Chondrocyte (in vitro differentiated cells): ENCODE measurements at regions not wholly inside any gene's neighbourhood (a gene's known extent, or its start where the extent isn't known, plus 50 kb on each side); places are given as distances from the start of the nearest gene placed in this dataset.

Experiments
- DNase-seq: peaks from one replicate; pipeline ENCODE4 v3.0.0; 2021; ENCODE audit warnings: mixed read lengths, low spot score
- H3K27ac Mint-ChIP-seq: one replicate; pipeline ENCODE4 v1.8.0; 2021; ENCODE audit warnings: mild to moderate bottlenecking, moderate library complexity, mixed read lengths; ENCODE audit not compliant: unreplicated experiment
- H3K27me3 Mint-ChIP-seq: 2 replicates; pipeline ENCODE4 v1.8.0; 2021; ENCODE audit warnings: low read depth, mixed read lengths
- H3K36me3 Mint-ChIP-seq: 2 replicates; pipeline ENCODE4 v1.8.0; 2021; ENCODE audit warnings: low read depth, mixed read lengths
- H3K4me1 Mint-ChIP-seq: 2 replicates; pipeline ENCODE4 v1.8.0; 2021; ENCODE audit warnings: low read depth, mild to moderate bottlenecking, mixed read lengths
- H3K4me3 Mint-ChIP-seq: one replicate; pipeline ENCODE4 v1.8.0; 2021; ENCODE audit warnings: mild to moderate bottlenecking, moderate library complexity, mixed read lengths; ENCODE audit not compliant: unreplicated experiment
- H3K9me3 Mint-ChIP-seq: 2 replicates; pipeline ENCODE4 v1.8.0; 2021; ENCODE audit warnings: low read depth, mixed read lengths
- CTCF ChIP-seq: fragments of 200-600 bp; sonication (generic); IDR thresholded peaks from 2 replicates; pipeline ENCODE4 v1.5.0; 2021; ENCODE audit warnings: antibody characterized with exemption, mild to moderate bottlenecking, moderate library complexity

GRCh38 chr15:48060396-48060795 is 60.4 kb upstream of the SLC24A5 start:
- H3K4me1 Mint-ChIP-seq, result peaks cover 6% of the 10 kb centered on the region
- H3K27ac Mint-ChIP-seq, result no peak overlapping the region
- TF ChIP-seq CTCF, result no peak
- no peak for DNase-seq
- peaks cover 3% of the 10 kb centered on the region for H3K27me3 Mint-ChIP-seq
- no peaks in the 10 kb centered on the region for H3K36me3 Mint-ChIP-seq
- H3K4me3 Mint-ChIP-seq, result no peak overlapping the region
- H3K9me3 Mint-ChIP-seq, result peaks cover 3% of the 10 kb centered on the region

GRCh38 chr15:48061605-48062004 is 59.2 kb upstream of the SLC24A5 start:
- peaks cover 2% of the 10 kb centered on the region for H3K27me3 Mint-ChIP-seq
- DNase-seq, result no peak
- no peaks in the 10 kb centered on the region for H3K36me3 Mint-ChIP-seq
- no peak for TF ChIP-seq CTCF
- no peaks in the 10 kb centered on the region for H3K9me3 Mint-ChIP-seq
- no peak overlapping the region for H3K27ac Mint-ChIP-seq
- H3K4me1 Mint-ChIP-seq, result peaks cover 6% of the 10 kb centered on the region
- no peak overlapping the region for H3K4me3 Mint-ChIP-seq

GRCh38 chr15:48062148-48062872 is 58.5 kb upstream of the SLC24A5 start:
- no peak overlapping the region for H3K27ac Mint-ChIP-seq

GRCh38 chr15:48063411-48063985 is 57.3 kb upstream of the SLC24A5 start:
- DNase-seq, result no peak
- Mint-ChIP-seq H3K9me3 (no peaks in the 10 kb centered on the region), H3K27ac (no peak overlapping the region), H3K4me1 (peaks cover 6% of the 10 kb centered on the region), H3K27me3 (no peaks in the 10 kb centered on the region), H3K4me3 (no peak overlapping the region), H3K36me3 (no peaks in the 10 kb centered on the region)
- no peak for TF ChIP-seq CTCF

More at GRCh38 chr15:48062148-48062872, 58.5 kb upstream of the SLC24A5 start:
- Mint-ChIP-seq H3K9me3 (no peaks in the 10 kb centered on the region), H3K36me3 (no peaks in the 10 kb centered on the region), H3K4me3 (no peak overlapping the region), H3K4me1 (peaks cover 6% of the 10 kb centered on the region), H3K27me3 (no peaks in the 10 kb centered on the region)
- DNase-seq, result no peak
- TF ChIP-seq CTCF, result no peak

GRCh38 chr15:48064421-48064820 is 56.4 kb upstream of the SLC24A5 start:
- no peak overlapping the region for H3K4me3 Mint-ChIP-seq
- no peaks in the 10 kb centered on the region for H3K27me3 Mint-ChIP-seq
- DNase-seq, result no peak
- no peak overlapping the region for H3K27ac Mint-ChIP-seq
- no peaks in the 10 kb centered on the region for H3K9me3 Mint-ChIP-seq
- peaks cover 6% of the 10 kb centered on the region for H3K4me1 Mint-ChIP-seq
- H3K36me3 Mint-ChIP-seq, result no peaks in the 10 kb centered on the region
- no peak for TF ChIP-seq CTCF
